ENCODE measurements at regions not wholly inside any gene's neighbourhood (a gene's known extent, or its start where the extent isn't known, plus 50 kb on each side); places are given as distances from the start of the nearest gene placed in this dataset.
"Not testable (repeated sequence)": the region's sequence is repeated elsewhere in the genome, so short reads cannot be mapped to it uniquely, and the experiment has no call there.

- DNase-seq, result no peak
Measured at GRCh38 chr11:129639300-129639699, 176.3 kb upstream of the TMEM45B start.

- DNase-seq, result no peak
Measured at GRCh38 chr11:129640671-129641070, 175.0 kb upstream of the TMEM45B start.

GRCh38 chr11:129643031-129643721, 172.5 kb upstream of the TMEM45B start:
- DNase-seq, result no peak

- DNase-seq, result no peak
Measured at GRCh38 chr11:129644326-129644725, 171.3 kb upstream of the TMEM45B start.

- no peak for DNase-seq
Measured at GRCh38 chr11:129645943-129646342, 169.7 kb upstream of the TMEM45B start.

- DNase-seq, result not testable (repeated sequence)
Measured at GRCh38 chr11:129650044-129650443, 165.6 kb upstream of the TMEM45B start.

GRCh38 chr11:129652835-129653234, 162.8 kb upstream of the TMEM45B start:
- DNase-seq, result no peak

- no peak for DNase-seq
Measured at GRCh38 chr11:129655247-129655832, 160.3 kb upstream of the TMEM45B start.

- DNase-seq, result no peak
Measured at GRCh38 chr11:129657866-129658525, 157.7 kb upstream of the TMEM45B start.

- DNase-seq, result no peak
Measured at GRCh38 chr11:129658526-129658867, 157.2 kb upstream of the TMEM45B start.

- DNase-seq, result no peak
Measured at GRCh38 chr11:129680907-129681306, 134.7 kb upstream of the TMEM45B start.

- DNase-seq, result no peak
Measured at GRCh38 chr11:129681344-129682114, 134.1 kb upstream of the TMEM45B start.

- no peak for DNase-seq
Measured at GRCh38 chr11:129686269-129686668, 129.4 kb upstream of the TMEM45B start.

GRCh38 chr11:129691142-129691541, 124.5 kb upstream of the TMEM45B start:
- DNase-seq, result no peak

- no peak for DNase-seq
Measured at GRCh38 chr11:129694538-129694937, 121.1 kb upstream of the TMEM45B start.

GRCh38 chr11:129694966-129695365, 120.7 kb upstream of the TMEM45B start:
- no peak for DNase-seq

- peak; percentile 3 for DNase-seq
Measured at GRCh38 chr11:129695571-129696308, 119.9 kb upstream of the TMEM45B start.

- DNase-seq, result no peak
Measured at GRCh38 chr11:129696309-129696989, 119.2 kb upstream of the TMEM45B start.

GRCh38 chr11:129698212-129698611, 117.4 kb upstream of the TMEM45B start:
- DNase-seq, result no peak

GRCh38 chr11:129699711-129700304, 115.8 kb upstream of the TMEM45B start:
- no peak for DNase-seq

- DNase-seq, result no peak
Measured at GRCh38 chr11:129700701-129701100, 114.9 kb upstream of the TMEM45B start.

GRCh38 chr11:129701706-129702105, 113.9 kb upstream of the TMEM45B start:
- no peak for DNase-seq

Data from NCI-H748 treated with DMSO at 0.1 percent for 48 hours (cell line).